HG03039 (cell line): ENCODE measurements at regions not wholly inside any gene's neighbourhood (a gene's known extent, or its start where the extent isn't known, plus 50 kb on each side); places are given as distances from the start of the nearest gene placed in this dataset.
"Not testable (repeated sequence)": the region's sequence is repeated elsewhere in the genome, so short reads cannot be mapped to it uniquely, and the experiment has no call there.

Experiments
- ATAC-seq: cut with Tn5 transposase; IDR thresholded peaks from one replicate; pipeline ENCODE4 v1.9.1; 2021; ENCODE audit warnings: mild to moderate bottlenecking, moderate library complexity; ENCODE audit not compliant: unreplicated experiment

DNA sequence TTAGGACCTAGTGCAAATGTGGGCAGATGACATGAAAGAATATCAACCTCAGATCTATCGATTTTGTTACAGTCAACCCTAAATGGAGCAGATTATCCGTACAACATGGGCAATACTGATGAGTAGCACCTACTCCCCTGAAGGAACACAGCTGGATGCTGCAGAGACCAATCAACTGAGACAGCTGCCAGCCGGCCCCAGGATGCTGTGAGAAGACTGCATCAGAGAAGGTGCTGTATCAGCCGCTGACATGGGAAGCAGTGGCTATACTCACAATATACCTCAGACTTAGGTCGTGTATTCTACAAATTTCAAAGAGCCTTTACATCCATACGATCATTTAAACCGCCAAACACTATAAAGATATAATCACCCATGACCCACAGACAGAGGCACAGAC is 95.9 kb upstream of the FNDC3A start:
- no peak for ATAC-seq

DNA sequence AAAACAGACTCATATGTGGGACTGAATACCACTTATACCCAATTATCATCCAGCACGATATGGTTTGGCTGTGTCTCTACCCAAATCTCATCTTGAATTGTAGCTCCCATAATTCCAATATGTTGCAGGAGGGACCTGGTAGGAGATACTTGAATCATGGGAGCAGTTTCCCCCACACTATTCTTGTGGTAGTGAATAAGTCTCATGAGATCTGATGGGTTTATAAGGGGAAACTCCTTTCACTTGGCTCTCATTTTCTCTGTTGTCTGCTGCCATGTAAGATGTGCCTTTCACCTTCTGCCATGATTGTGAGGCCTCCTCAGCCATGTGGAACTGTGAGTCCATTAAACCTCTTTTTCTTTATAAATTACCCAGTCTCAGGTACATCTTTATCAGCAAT is 91.9 kb upstream of the FNDC3A start:
- not testable (repeated sequence) for ATAC-seq

DNA sequence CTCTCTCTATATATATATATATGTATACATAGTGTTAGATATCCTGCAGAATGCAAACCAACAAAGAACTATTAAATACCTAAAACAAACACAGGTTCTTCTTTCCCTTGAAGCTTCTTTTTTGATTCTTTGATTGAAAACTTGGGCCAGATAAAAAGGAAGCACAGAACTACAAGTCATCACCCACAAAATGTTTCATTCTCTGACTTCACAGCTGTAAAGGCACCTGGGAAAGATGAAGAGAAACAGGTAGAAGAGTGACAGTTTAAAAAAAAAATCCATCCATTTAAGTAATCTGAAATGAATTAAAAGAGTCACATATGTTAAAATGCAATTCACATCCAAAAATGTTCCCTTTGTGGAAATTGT is 90.7 kb upstream of the FNDC3A start:
- no peak for ATAC-seq

DNA sequence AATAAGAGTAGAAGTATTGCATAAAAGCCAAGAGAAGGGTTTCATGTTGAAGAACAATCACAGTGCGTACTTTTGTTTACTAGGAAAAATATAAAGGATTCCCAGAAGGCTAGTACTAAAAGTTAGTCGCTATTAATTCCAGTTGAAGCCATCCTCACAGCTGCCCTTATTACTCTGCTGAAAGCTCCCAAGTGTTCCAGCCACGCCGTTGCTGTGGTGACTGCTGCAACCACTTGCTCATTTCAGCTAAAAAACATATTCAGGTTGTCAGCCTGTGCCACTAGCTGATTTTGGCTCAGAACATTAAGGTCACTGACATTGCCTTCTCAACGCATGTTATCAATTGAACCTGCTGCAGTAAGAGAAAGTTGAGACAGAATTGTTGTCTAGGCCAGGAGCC is 87.1 kb upstream of the FNDC3A start:
- ATAC-seq: no peak

DNA sequence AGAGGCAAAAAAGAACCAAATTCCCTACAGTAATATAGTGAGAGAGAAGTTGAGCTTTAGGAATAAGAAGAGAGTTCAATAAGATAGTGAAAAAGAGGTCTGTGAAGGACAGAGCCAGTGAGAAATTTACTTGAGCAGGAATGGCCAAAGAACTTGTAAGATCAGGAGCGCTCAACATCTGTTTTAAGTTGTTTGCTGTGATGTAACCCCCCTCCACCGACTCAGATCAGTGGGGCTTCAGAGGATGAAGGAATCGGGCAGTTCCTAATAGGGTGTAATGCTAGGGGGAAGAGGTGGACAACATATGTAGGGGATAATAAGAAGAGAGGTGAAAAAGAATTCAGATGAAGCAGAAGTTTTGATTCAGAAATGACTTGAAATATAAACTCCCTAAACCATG is 85.3 kb upstream of the FNDC3A start:
- ATAC-seq: no peak

DNA sequence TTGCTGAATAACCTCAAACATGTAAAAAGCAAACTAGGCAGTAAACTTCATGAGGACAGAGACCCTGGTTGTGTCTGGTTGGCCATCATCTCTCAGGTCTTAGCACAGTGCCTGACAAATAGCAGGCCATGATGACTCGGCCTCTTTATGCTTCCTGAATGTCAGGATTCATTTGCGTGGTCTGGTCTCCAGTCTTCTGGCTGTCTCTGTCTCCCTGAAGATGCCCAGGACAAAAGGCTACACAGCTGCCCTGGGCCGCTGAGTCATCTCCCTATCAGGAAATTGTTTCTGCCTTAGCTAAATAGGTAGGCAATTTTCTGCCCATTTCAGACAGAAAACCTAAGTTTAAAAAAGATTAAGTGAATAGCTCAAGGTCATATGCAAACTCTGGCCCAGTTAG is 84.1 kb upstream of the FNDC3A start:
- no peak for ATAC-seq

DNA sequence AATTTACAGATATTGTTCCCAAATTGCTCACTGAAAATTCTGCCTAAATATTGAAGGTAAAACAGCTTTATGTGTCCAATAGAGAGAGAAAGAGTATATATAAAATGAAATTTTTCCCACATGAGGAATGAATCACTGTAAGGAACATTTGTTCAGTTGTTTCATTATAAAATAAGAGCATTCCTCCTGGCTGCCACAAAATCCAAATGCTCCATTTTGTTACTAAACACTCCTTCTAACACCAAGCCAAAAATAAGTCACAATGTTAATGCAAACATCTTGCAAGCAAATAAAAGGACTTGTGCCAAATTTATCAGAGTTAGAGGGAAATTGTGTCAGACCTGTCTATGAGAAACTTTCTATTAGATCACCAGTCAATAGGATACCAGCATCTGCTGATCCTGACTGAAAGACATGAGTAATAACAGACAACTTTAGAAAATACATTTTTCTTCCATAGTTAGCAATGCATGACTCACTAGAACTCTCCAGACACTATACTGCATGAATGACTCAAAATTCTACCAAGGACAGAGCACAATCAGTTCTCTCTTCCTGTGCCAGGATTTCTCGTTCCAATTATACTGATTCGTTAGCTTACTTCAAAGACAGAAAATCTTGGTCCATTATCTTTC is 83.5 kb upstream of the FNDC3A start:
- ATAC-seq: peak; percentile 91

DNA sequence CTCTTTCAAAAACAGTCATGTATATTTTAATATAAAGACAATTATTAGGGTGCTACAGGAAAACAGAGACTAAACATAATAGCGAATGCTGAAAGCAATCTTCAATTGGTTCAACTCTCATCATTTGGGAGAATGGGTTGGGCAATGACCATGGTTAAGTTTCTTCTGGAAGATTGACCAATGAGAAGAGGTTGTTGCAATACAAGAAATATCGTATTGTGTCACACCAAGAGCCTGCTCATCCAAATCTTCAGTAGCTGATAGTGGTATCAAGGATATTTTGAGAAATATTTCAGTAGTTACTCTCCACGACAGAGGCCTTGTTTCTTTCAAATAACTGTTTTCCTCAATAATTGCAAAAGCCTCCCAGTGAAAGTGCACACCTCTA is 83.0 kb upstream of the FNDC3A start:
- no peak for ATAC-seq

DNA sequence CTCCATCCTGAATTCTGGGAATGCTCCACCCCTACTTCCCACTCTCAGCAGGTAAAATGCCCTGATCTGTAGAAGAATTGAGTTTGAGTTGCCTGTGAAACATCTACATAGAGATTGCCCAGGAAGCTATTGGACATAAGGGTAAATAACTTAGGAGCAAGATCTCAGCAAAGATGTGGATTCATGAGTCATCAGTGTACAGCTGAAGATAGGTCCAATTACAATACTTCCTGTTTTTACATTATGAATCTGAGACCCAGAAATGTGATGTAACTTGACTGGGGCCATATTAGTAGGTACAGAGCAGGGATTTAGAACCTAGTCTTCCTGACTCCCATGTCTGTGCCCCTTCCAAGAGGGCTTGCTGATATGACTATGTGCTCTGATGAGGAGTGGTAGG is 79.4 kb upstream of the FNDC3A start:
- no peak for ATAC-seq

DNA sequence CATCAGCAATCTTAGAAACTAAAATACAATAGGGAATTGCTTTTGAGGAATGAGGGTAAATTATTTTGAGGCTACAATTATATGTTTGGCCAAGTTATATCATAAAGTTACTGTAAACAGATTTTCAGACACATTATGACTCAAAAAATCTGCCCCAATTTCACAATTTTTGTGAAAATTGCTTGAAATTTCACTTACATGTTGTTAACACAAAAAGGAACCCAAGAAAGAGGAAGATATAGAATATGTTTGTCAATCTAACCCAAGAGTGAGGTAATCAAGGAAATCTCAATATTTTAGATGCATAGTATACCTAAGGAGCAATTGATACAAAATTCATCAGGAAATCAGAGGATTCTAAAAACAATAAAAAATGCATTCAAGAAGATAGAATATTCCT is 73.9 kb upstream of the FNDC3A start:
- ATAC-seq: no peak

DNA sequence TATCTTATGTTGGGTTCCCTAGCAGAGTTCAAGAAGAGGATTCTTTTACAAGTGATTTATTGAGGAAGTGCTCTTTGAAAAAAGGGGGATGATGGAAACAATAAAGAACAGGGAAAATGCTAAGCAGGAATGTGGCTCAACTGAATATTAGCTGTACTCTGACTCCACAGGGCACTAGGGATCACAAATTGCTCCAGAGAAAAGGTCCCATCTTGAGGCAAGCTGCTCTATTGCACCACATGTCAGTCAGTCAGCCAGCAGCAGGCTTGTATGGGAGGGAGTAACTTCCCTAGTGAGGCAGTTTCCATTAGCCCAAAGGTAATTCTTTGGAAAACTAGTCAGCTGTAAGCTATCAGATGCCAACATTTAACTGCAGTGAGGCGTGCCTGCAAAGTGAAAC is 73.3 kb upstream of the FNDC3A start:
- no peak for ATAC-seq

DNA sequence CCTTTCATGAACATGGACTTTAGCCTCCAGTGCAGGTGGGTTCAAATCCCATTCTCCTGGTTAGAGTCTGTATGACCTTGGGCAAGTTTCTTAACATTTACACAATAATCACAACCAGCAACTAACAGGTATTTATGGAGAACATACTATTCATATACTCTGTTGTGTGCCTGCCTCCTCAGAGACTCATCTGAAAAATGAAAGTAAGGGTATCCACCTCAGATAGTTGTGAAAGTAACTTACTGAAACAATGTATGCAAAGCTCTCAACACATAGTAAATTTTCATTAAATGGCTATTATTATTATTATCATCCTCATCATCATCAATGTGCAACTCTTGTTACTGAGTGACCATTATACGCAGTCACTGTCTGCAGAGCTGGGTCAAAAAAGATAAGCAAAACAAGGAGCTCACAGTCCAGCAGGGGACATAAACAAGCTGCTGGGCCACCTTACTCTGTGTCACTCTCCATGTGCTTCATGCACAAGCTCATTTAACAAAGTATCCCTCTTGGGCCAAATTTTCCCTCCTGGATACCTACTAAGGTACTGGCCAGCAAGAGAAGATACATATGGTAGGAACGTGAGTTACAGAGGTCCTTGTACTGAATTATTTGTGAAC is 70.9 kb upstream of the FNDC3A start:
- no peak for ATAC-seq

DNA sequence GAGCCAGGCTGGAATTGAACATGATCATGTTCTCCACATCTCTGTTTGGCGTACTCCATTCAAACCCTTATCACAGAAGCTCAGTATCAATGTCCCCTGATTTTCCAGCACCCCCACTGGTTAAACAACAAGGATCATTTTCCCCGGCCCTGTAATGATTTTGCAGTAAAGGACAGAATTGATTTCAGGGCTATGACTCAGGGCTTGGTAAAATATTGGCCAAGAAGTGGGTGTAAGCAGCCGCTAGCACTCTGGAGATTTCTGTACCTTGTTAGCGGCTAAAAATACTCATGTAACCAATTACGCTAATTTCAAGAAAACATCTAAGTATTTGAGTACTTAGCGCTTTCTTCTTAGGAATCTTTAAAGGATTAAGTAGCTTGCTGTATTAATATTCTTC is 69.5 kb upstream of the FNDC3A start:
- no peak for ATAC-seq

DNA sequence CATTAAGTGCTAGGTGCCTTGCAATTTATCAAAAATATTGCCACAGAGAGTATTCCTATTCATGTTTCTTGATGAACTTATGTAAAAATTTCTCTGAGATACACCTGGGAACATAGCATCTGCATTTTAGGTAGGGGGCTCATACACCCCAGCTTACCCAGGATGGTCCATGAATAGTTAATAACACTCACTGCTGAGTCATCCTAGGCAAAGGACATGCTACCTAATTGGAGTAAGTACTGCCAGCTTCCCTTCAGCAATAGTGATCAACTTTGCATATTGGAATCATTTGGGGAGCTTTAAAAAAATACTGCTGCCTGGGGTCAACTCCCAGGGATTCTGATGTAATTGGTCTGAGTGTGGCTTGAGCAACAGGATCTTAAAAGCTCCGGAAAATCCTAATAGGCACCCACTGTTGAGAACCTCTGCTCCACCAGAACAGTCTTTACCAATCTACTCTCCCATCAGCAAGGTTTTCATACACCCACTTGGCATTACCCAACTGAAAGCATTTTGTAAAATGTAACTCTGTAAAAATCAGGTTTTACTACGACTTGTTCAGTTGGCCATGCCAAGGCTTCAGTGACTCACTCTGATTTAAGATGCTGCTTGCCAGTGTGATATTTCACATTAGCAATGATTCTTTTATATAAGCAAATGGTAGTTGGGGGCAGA is 67.2 kb upstream of the FNDC3A start:
- ATAC-seq: no peak

DNA sequence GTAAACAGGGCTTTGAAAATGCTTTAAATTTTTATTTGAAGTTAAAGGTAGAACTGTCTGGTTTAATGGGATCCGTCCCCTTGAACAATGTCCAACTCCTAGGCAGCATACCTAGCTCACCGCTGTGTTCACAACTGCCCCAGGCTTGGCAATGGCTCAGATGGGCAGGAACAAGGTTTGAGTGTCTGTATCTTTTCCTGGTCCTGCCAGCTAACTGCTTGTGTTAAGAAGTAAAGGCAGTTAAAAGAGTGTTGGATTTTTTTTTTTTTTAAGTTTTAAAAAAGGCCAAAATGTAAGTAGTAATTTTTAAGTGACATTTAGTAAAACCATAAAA is 66.7 kb upstream of the FNDC3A start:
- no peak for ATAC-seq

DNA sequence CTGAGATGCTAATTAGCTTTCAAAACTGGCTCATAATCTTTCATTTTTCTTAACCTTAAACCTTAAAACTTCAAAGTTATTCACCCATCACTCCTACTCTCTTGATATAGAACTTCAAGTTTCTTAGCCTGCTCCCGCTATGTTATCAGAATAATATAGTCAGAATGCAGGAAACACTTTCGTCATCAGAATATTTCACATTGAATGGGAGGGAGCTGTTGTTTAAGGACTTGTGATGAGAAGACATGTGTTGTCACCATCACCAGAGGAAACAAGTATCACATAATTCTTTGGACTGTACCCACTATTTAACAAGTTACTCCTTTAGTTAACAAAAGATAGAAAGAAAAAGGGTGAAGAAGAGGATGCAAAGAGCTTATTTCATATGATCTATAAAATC is 65.0 kb upstream of the FNDC3A start:
- no peak for ATAC-seq

DNA sequence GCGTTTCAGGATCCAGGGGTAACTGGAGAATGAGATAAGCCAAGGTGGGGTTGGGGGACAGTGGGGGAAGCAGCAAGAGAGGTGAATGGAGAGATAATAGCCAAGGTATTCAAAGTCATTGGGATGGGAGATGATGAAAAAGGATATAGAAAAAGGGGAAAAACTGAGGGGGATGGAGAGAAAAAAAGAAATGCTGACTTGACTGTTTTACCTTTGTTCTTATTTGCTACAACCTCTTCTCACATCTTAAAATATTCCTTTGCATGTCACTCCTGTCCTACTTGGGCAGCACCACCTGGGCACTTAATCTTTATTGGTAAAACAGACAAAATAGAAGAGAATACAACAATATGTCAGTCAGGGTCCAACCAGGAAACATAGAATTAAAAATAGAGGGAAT is 56.0 kb upstream of the FNDC3A start:
- ATAC-seq: no peak

DNA sequence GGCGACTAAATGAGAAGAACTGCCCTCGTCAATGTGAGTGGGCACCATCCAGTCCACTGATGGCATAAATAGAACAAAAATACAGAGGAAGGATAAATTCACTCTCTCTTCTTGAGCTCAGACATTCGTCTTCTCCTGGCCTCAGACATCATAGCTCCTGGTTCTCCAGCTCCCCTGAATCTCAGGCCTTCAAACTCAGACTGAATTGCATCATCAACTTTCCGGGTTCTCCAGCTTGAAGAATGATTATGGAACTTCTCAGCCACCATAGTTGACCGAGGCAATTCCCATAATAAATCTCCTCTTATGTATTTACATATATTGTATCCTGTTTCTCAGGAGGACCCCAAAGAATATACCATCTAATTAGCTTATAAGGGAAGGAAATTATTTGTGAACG is 55.0 kb upstream of the FNDC3A start:
- ATAC-seq: no peak

DNA sequence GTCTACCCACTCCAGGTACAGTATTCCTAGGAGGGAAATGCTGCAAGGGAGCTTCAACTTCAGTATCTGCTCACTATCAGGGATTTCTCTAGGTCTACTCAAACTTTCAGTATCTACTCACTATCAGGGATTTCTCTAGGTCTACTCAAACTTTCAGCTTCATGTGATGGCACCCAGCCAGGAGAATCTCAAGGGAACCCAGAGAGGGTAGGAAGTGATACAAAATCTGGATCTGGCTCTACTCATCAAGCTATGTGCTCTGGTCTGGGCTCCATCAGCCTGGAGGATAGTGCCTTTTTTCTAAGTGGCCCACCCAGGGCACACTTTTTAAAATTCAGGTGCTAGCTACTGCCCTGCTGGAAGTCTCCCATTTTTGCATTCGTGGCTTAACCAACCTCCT is 52.3 kb upstream of the FNDC3A start:
- ATAC-seq: no peak

DNA sequence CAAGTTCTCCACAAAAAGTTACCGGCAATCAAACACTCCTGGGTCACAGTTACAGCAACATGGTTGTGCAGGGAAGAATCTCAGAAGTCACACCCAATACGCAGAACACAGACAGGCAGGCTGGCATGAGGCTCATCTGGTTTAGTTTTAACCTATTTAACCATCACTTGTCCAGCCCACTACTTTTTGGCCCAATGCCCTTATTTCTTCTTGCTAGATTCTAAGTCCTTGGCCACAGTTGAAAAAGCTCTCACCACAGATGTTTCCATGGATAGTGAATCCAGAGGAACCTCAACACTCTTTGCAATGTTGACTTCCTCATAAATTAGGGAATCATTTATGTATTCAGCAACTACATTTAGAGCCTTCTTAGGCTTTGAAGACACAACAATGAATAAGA is 50.7 kb upstream of the FNDC3A start:
- ATAC-seq: no peak
